Karpas-422 (cell line): ENCODE measurements at regions not wholly inside any gene's neighbourhood (a gene's known extent, or its start where the extent isn't known, plus 50 kb on each side); places are given as distances from the start of the nearest gene placed in this dataset.

Experiments used
- DNase-seq: peaks from one replicate; pipeline ENCODE4 v3.0.0-alpha.2; 2015
- H2AFZ ChIP-seq: fragments of 200-600 bp; sonication (generic); 2 replicates; pipeline ENCODE4 v1.6.1; 2014; ENCODE audit warnings: antibody characterized with exemption, low read length, mixed read lengths
- H3K27ac ChIP-seq: fragments of 200-600 bp; sonication (generic); 2 replicates; pipeline ENCODE4 v1.5.1; 2014; ENCODE audit warnings: mild to moderate bottlenecking, low read length, moderate library complexity
- H3K27me3 ChIP-seq: fragments of 200-600 bp; sonication (generic); 2 replicates; pipeline ENCODE4 v1.6.1; 2014; ENCODE audit warnings: low read length, mixed read lengths
- H3K36me3 ChIP-seq: fragments of 200-600 bp; sonication (generic); 2 replicates; pipeline ENCODE4 v1.6.1; 2014; ENCODE audit warnings: low read length, mixed read lengths; ENCODE audit not compliant: insufficient read depth
- H3K4me1 ChIP-seq: fragments of 200-600 bp; sonication (generic); 2 replicates; pipeline ENCODE4 v1.6.1; 2014; ENCODE audit warnings: mild to moderate bottlenecking, low read length, mixed read lengths
- H3K4me2 ChIP-seq: fragments of 200-600 bp; sonication (generic); 2 replicates; pipeline ENCODE4 v1.6.1; 2014; ENCODE audit warnings: low read length, low read depth, mild to moderate bottlenecking; ENCODE audit not compliant: poor library complexity, severe bottlenecking
- H3K4me3 ChIP-seq: fragments of 200-600 bp; sonication (generic); 2 replicates; pipeline ENCODE4 v1.5.1; 2014; ENCODE audit warnings: mild to moderate bottlenecking, antibody characterized with exemption, low read length, mixed read lengths
- H3K79me2 ChIP-seq: fragments of 200-600 bp; sonication (generic); 2 replicates; pipeline ENCODE4 v1.6.1; 2014; ENCODE audit warnings: mild to moderate bottlenecking, low read length, mixed read lengths
- H3K9ac ChIP-seq: fragments of 200-600 bp; sonication (generic); 2 replicates; pipeline ENCODE4 v1.6.0; 2014; ENCODE audit warnings: low read length
- H3K9me2 ChIP-seq: fragments of 200-600 bp; sonication (generic), shearing (Covaris generic); replicated peaks from 2 replicates; pipeline ENCODE4 v1.6.0; 2014; ENCODE audit warnings: mild to moderate bottlenecking, low read length, moderate library complexity; ENCODE audit not compliant: insufficient read depth
- H3K9me3 ChIP-seq: fragments of 300-700, 200-600 bp; sonication (generic); 2 replicates; pipeline ENCODE4 v1.6.1; 2014; ENCODE audit warnings: low read length, mixed read lengths
- H4K20me1 ChIP-seq: fragments of 200-600 bp; sonication (generic); 2 replicates; pipeline ENCODE4 v1.6.1; 2014; ENCODE audit warnings: mild to moderate bottlenecking, antibody characterized with exemption, low read length, low read depth; ENCODE audit not compliant: insufficient read depth

DNA sequence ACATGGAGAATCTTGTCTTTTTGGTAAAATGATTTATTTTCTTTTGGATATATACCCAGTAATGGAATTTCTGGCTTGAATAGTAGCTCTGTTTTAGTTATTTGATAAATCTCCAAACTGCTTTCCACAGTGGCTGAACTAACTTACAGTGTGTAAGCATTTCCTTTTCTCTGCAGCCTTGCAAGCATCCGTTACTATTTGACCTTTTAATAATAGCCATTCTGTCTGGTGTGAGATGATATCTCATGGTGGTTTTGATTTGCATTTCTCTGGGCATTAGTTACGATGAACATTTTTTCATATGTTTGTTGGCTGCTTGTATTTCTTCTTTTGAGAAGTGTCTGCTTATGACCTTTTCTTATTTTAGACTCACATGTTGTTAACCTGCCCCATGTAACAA is 190.2 kb downstream of the GALR1 start:
- H3K4me1 ChIP-seq, result no peaks in the 10 kb centered on the region
- no peaks in the 10 kb centered on the region for H4K20me1 ChIP-seq
- H3K79me2 ChIP-seq, result no peaks in the 10 kb centered on the region
- DNase-seq, result no peak
- no peak overlapping the region for H3K4me3 ChIP-seq
- H3K9ac ChIP-seq, result no peak overlapping the region
- no peaks in the 10 kb centered on the region for H3K9me3 ChIP-seq
- H2AFZ ChIP-seq, result no peak overlapping the region
- no peak overlapping the region for H3K27ac ChIP-seq
- no peak overlapping the region for H3K4me2 ChIP-seq
- H3K36me3 ChIP-seq, result no peaks in the 10 kb centered on the region
- no peaks in the 10 kb centered on the region for H3K27me3 ChIP-seq
- H3K9me2 ChIP-seq, result no peaks in the 10 kb centered on the region

DNA sequence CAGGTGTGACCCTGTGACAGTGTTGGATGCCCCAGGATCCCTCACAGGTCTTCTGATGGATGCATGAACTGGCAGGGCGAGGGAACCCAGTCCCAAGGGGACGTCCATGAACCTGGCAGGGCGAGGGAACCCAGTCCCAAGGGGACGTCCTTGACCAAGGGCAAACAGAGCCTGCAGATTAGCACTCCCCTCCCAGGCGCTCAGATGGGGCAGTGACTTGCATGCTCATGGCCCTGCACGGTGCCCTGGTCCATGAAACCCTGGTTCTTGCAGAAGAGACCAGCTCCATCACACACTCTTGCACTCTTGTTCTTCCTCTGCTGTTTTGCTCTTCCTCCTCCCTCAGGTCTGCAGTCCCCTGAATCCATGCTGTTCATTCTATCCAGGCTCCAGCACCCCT is 192.7 kb downstream of the GALR1 start:
- H3K36me3 ChIP-seq, result no peaks in the 10 kb centered on the region
- H2AFZ ChIP-seq, result no peak overlapping the region
- no peaks in the 10 kb centered on the region for H4K20me1 ChIP-seq
- no peaks in the 10 kb centered on the region for H3K9me2 ChIP-seq
- H3K4me2 ChIP-seq, result no peak overlapping the region
- H3K79me2 ChIP-seq, result no peaks in the 10 kb centered on the region
- H3K27me3 ChIP-seq, result no peaks in the 10 kb centered on the region
- H3K9ac ChIP-seq, result no peak overlapping the region
- H3K4me3 ChIP-seq, result no peak overlapping the region
- H3K4me1 ChIP-seq, result no peaks in the 10 kb centered on the region
- no peaks in the 10 kb centered on the region for H3K9me3 ChIP-seq
- H3K27ac ChIP-seq, result no peak overlapping the region
- DNase-seq, result no peak

DNA sequence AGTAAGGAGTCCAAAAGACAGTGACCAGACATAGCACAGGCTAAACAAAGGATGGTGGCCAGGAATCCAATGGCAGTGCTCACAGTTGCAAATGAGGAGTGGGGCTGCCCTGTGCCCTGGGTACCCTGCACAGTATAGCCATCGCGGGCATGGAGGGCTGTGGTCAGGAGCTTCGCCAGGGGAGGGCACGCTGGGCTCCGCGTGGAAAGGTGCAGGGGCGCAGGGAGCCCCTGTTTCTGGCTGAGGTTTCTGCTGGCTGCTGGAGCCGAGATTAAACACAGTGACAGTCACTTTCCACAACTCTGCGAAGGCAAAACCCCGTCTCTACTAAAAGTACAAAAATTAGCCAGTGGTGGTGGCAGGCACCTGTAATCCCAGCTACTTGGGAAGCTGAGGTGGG is 194.7 kb downstream of the GALR1 start:
- Histone ChIP-seq H4K20me1 (no peaks in the 10 kb centered on the region), H3K9me2 (no peaks in the 10 kb centered on the region), H3K27me3 (no peaks in the 10 kb centered on the region), H3K79me2 (no peaks in the 10 kb centered on the region), H2AFZ (no peak overlapping the region), H3K9me3 (no peaks in the 10 kb centered on the region), H3K9ac (no peak overlapping the region), H3K4me3 (no peak overlapping the region), H3K4me1 (no peaks in the 10 kb centered on the region), H3K27ac (no peak overlapping the region), H3K36me3 (no peaks in the 10 kb centered on the region), H3K4me2 (no peak overlapping the region)
- no peak for DNase-seq

DNA sequence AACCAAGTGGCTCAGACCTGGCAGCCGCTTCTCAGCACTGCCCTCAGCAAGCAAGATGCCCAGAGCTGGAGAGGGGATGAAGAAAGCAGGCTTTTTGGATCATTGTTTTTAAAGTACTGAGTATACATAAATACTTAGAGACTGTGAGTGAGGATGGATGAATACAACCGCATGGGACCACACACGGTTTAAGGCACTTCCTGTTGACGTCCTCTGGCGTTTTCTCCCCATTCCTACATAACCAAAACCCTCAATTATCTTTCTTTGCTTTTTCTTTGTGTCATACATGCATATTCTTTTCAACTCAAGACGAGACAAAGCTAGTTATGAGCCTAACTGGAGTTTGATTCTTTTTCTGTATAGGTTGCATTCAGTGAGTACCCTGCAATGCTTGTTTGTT is 198.4 kb downstream of the GALR1 start:
- H4K20me1 ChIP-seq, result no peaks in the 10 kb centered on the region
- no peaks in the 10 kb centered on the region for H3K4me1 ChIP-seq
- no peaks in the 10 kb centered on the region for H3K79me2 ChIP-seq
- H3K9ac ChIP-seq, result no peak overlapping the region
- H3K9me3 ChIP-seq, result no peaks in the 10 kb centered on the region
- no peaks in the 10 kb centered on the region for H3K27me3 ChIP-seq
- H3K9me2 ChIP-seq, result no peaks in the 10 kb centered on the region
- no peak overlapping the region for H3K4me3 ChIP-seq
- no peak overlapping the region for H3K4me2 ChIP-seq
- DNase-seq, result no peak
- no peaks in the 10 kb centered on the region for H3K36me3 ChIP-seq
- no peak overlapping the region; the same call in 1 of the 2 replicates for H2AFZ ChIP-seq
- no peak overlapping the region for H3K27ac ChIP-seq

DNA sequence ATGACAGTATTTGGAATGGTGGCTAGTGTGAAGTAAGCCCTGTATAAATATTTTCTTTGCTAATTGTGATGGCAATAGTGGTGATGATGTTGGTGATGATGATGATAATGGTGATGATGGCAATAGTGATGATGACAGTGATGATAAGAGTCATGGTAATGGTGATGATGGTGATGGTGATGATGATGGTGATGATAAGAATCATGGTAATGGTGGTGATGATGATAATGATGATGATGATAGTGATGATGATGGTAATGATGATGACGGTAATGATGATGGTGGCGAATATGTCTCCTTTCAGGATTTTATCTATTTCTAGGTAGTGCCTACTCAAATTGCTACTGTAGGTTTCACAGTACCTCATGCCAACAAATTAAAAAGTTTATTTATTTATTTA is 205.4 kb downstream of the GALR1 start:
- H3K27ac ChIP-seq, result no peak overlapping the region
- no peak overlapping the region for H3K4me2 ChIP-seq
- H3K36me3 ChIP-seq, result no peaks in the 10 kb centered on the region
- H4K20me1 ChIP-seq, result no peaks in the 10 kb centered on the region
- H3K79me2 ChIP-seq, result no peaks in the 10 kb centered on the region
- no peaks in the 10 kb centered on the region for H3K9me2 ChIP-seq
- no peak overlapping the region for H3K4me3 ChIP-seq
- no peaks in the 10 kb centered on the region for H3K4me1 ChIP-seq
- no peak overlapping the region for H2AFZ ChIP-seq
- DNase-seq, result no peak
- H3K9me3 ChIP-seq, result no peaks in the 10 kb centered on the region
- no peak overlapping the region for H3K9ac ChIP-seq
- no peaks in the 10 kb centered on the region for H3K27me3 ChIP-seq

DNA sequence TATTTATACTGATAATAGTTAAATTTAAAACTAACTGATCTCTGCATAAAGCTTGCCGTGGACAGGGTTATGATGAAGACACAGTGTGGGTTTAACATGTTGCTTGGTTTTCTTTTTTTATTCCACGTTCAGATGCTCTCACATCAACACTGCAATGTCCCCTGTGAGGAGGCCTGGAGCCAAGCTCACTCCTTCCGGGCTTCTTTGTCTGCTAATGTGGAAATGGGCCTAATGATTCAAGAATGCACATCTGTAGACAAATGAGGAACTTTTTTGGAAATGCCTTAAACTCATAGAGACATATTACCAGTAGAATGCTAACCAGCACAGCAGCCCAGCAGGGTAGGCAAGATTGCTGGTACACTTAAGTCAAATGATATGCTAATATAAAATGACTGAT is 208.0 kb downstream of the GALR1 start:
- no peak overlapping the region for H2AFZ ChIP-seq
- H3K9ac ChIP-seq, result no peak overlapping the region
- H3K4me2 ChIP-seq, result no peak overlapping the region
- H3K27me3 ChIP-seq, result no peaks in the 10 kb centered on the region
- no peaks in the 10 kb centered on the region for H3K9me3 ChIP-seq
- no peaks in the 10 kb centered on the region for H3K4me1 ChIP-seq
- no peaks in the 10 kb centered on the region for H4K20me1 ChIP-seq
- no peaks in the 10 kb centered on the region for H3K79me2 ChIP-seq
- no peaks in the 10 kb centered on the region for H3K9me2 ChIP-seq
- H3K36me3 ChIP-seq, result no peaks in the 10 kb centered on the region
- H3K27ac ChIP-seq, result no peak overlapping the region
- H3K4me3 ChIP-seq, result no peak overlapping the region
- no peak for DNase-seq

DNA sequence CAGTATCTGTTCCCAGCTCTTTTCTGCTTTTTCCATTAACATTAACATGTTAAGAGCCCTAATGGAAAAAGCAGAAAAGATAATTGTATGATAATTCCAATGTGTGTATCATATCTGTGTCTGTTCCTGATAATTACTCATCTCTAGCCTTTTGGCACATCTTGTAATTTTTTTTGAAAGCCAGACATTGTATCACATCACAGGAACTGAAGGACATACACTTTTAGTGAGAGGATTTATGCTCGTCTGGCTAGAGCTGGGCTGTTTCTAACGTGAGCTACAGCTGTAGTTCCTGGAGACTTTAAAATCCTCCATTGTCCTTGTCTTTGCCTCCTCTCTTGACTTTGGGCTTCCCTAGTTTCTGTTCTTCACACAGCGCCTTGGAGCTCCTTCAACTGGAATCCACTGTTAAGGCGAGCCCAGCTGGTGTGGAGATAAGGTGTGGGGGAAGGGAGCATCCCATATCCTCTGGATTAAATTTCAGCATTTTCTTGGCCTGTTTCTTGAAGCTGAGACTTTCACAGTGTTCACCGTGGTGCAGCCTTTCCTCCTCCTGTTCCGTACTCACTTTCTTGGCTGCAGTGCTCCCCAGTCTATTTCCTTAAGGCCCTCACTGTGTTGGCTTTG is 211.5 kb downstream of the GALR1 start:
- no peak overlapping the region for H2AFZ ChIP-seq
- no peaks in the 10 kb centered on the region for H3K4me1 ChIP-seq
- no peaks in the 10 kb centered on the region for H3K9me2 ChIP-seq
- H3K4me3 ChIP-seq, result no peak overlapping the region
- H3K9ac ChIP-seq, result no peak overlapping the region
- H3K79me2 ChIP-seq, result no peaks in the 10 kb centered on the region
- H3K27ac ChIP-seq, result no peak overlapping the region
- DNase-seq, result no peak
- H3K27me3 ChIP-seq, result no peaks in the 10 kb centered on the region
- no peaks in the 10 kb centered on the region for H3K9me3 ChIP-seq
- H4K20me1 ChIP-seq, result no peaks in the 10 kb centered on the region
- H3K4me2 ChIP-seq, result no peak overlapping the region
- H3K36me3 ChIP-seq, result no peaks in the 10 kb centered on the region

DNA sequence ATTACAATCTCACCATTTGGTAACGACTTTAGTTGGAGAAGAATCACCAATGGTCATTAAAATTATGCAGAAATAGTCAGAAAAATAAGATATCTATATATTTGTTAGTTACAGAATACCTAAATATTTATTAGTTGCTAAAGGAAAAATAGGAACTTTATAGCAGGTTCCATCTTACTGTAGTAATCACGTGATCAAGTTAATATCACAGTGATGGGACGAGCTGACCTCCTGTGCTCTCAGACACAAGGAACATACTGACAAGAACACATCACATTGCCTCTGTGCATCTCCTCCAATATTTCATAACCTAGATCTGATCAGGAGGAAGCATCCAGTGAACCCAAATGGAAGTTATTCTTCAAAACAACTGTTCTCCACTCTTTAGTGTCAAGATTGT is 215.3 kb downstream of the GALR1 start:
- no peaks in the 10 kb centered on the region for H3K79me2 ChIP-seq
- no peaks in the 10 kb centered on the region for H3K9me3 ChIP-seq
- no peaks in the 10 kb centered on the region for H4K20me1 ChIP-seq
- no peak overlapping the region for H3K9ac ChIP-seq
- H3K4me3 ChIP-seq, result no peak overlapping the region
- H3K4me2 ChIP-seq, result no peak overlapping the region
- no peak for DNase-seq
- no peak overlapping the region for H3K27ac ChIP-seq
- no peak overlapping the region for H2AFZ ChIP-seq
- no peaks in the 10 kb centered on the region for H3K36me3 ChIP-seq
- no peaks in the 10 kb centered on the region for H3K27me3 ChIP-seq
- H3K4me1 ChIP-seq, result no peaks in the 10 kb centered on the region
- no peaks in the 10 kb centered on the region for H3K9me2 ChIP-seq

DNA sequence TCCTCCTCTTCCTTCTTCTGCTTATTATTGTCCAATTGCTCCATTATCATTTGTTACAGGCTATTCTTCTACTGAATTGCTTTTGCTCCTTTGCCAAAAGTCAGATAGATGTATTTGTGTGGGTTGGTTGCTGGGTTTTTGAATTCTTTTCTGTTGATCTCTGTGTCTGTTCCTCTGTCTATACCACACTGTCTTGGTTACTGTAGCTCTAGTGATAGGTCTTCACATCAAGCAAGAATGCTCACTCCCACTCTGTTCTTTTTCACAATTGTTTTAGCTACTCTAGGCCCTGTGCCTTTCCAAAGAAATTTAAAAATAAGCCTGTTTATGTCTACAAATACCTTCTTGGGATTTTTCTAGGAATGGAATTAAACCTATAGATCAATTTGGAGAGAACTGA is 217.2 kb downstream of the GALR1 start:
- Histone ChIP-seq H4K20me1 (no peaks in the 10 kb centered on the region), H2AFZ (no peak overlapping the region), H3K9me2 (no peaks in the 10 kb centered on the region), H3K9me3 (no peaks in the 10 kb centered on the region), H3K79me2 (no peaks in the 10 kb centered on the region), H3K4me1 (no peaks in the 10 kb centered on the region), H3K27me3 (no peaks in the 10 kb centered on the region), H3K9ac (no peak overlapping the region), H3K36me3 (no peaks in the 10 kb centered on the region), H3K27ac (no peak overlapping the region), H3K4me2 (no peak overlapping the region), H3K4me3 (no peak overlapping the region)
- DNase-seq, result no peak
